Amniotic epithelial cell (primary cell): ENCODE measurements at regions not wholly inside any gene's neighbourhood (a gene's known extent, or its start where the extent isn't known, plus 50 kb on each side); places are given as distances from the start of the nearest gene placed in this dataset.

Experiments used
- DNase-seq: peaks from one replicate; pipeline ENCODE4 v3.0.0-alpha.2; 2010; ENCODE audit warnings: low read depth

DNA sequence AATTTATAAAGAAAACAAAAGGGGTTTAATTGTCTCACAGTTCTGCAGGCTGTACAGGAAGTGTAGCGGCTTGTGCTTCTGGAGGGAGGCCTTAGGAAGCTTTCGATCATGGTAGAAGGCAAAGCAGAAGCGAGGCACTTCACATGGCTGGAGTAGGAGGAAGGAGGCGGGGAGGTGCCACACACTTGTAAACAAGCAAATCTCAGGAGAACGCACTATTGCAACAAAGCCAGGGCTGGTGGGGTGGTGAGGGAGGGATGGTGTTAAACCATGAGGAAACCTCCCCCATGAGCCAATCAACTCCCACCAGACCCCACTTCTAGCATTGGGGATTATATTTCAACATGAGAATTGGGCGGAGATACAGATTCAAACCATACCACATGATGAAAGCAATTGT is 1116.3 kb downstream of the FAT4 start:
- no peak for DNase-seq

DNA sequence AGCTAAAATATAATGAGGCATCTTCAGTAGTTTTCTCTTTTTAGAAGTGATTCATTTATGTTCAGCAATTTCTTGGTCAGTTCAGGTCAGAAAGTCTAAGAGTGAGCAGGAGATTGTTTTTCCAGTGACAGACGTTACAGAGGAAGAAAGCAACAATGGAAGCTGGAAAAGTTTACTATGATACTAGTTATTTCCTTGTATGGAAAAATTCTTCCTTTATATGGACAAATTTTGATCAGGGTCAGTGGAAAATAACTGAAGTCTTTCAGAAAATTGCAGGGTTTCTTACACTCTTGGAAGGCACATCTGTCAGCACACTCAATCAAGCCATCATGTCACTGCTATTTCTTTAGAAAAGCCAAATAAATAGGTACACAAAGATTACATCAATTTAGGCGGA is 1120.7 kb downstream of the FAT4 start:
- DNase-seq = no peak

DNA sequence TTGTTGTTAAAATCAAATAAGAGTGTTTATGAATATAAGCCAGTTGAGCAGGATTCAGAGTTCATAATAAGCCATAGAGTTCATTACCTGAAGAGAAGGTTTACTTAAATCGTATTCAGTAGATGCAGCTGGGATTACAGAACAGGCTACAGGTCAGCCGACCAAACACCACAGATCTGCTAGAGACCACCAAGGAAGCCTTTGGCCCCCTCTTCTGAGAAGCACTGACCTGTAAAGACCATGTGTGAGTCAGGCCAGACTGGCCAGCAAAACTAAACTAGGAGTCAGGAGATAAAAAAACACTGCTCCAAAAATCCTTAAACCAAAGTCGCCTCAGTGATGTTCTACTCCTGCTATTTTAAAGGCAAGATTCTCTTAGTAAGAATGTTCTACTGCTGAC is 1125.5 kb downstream of the FAT4 start:
- DNase-seq = no peak

DNA sequence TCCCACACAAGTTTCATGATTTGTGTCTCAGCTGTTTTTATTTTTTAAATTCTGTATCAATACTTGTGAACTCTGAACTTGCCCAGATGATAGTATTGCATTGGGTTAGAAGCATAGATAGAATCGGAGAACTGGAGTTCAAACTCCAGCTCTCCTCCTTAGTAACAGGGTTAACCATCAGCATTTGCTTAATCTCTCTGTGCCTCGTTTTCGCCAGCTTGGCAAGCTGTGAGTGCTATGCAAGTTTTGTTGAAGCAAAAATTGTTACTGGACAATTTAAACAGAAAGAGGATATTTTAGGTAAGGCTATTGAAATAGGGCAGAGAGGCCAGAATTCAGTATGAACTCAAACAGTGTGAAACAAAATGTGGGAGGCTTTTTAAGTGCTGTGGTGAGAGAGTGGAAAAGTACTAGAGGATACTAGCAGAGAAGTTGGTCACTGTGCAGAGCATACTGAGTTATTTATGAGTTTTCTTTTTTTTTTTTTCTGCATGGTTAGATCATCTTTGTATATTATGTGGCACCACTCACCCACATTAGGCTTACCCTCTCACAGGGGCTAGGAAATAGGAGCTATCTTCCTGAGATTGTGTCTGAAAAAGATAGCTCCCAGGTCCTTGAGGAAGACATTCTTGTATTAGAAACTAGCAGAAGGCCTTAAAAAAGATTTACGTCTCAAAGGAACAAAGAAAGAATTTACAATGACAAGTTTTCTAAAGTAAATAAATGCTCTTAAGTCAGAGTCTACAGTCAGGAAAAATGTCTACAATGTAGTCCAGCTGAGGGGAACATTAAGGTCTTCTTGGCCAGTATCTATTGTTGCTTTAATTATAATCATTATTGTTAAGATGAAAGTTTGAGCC is 1126.6 kb downstream of the FAT4 start:
- peak; percentile 10 for DNase-seq

DNA sequence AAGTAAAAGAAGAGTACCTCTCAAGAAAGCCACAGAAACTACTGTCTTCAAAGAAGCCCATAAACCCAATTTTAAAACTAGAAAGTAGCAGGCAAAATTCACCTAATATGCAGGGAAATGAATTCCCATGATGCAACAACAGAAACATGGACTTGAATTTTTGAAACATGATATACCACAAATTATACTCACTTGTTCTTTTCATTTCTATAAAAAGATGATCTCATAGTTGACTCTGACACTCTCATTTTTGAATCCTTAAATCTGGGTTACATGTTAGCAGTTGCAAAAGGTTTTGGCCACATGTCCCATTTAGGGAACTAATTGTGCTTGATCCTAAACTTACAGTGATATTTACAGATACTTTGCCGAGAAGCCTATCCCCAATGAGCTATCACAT is 1130.8 kb downstream of the FAT4 start:
- no peak for DNase-seq

DNA sequence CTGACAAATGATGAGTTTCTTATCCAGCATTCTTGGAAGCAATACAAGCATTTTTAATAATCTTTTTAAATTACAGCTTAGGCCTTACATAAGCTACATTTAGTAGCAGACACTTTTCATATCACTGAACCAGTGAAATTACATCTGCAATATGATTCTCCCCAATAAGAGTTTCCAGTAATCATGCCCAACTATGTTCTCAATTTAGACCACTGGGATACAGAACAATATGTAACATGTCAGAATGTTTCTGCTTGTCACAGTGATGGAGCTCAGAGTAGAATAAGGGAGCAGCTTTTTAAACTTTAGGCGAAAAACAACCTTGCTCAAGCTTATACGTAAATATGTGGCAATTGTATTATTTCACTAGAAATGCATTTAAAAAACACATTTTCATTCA is 1132.2 kb downstream of the FAT4 start:
- DNase-seq = no peak

DNA sequence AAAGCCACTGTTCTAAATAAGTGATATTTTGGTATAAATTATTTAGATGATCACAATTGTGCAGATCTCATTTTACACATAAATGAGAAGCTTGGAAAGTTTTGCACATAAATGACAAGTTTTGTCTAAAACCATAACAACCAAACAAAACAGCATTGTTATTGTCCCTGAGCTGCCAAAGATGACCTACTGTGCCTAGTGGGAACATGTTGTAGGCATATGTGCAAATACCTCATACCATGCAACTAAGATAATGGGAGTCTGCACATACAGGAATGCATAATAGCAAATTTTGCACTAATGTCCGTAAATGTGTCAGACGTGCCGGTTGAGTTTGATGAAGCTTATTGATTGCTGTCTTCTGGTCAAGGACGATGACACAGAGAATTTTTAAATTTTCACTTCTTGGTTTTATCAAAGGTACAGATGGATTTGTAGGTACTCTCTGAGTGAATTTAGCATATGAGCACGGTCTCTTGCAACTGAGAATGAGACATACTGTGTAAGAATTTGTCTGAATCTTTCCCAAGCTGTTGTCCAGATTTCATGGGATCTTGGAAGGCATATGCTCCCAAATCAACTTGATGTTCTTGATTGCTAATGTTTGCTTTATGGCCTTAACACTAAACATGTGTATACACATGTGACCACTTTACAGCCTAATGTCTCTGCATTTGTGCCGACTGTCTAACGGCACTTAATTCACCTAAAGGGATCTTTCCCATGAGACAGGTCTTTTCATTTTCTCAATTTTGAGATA is 1133.5 kb downstream of the FAT4 start:
- no peak for DNase-seq

DNA sequence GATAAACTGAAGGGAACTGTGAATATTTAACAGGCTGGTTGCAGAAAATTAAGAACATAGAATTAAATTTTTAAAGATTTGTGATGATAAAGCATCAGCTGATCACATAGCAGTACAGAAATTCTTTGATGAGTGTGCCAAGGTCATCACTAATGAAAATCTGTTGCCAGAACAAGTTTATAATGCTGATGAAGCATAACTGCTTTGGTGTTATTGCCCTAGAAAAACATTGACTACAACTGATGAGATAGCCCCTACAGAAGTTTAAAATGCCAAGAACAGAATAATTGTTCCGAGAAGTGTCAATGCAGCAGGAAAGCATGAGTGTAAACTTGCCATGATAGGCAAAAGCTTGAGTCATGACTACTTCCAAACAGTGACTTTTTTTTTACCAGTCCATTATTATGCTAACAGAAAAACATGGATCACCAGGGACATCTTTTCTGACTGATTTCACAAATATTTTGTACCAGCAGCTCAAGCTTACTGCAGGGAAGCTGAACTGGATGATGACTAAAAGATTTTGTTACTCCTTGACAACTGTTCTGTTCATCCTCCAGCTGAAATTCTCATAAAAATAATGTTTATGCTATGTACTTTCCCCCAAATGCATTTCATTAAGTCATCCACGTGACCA is 1136.6 kb downstream of the FAT4 start:
- no peak for DNase-seq

DNA sequence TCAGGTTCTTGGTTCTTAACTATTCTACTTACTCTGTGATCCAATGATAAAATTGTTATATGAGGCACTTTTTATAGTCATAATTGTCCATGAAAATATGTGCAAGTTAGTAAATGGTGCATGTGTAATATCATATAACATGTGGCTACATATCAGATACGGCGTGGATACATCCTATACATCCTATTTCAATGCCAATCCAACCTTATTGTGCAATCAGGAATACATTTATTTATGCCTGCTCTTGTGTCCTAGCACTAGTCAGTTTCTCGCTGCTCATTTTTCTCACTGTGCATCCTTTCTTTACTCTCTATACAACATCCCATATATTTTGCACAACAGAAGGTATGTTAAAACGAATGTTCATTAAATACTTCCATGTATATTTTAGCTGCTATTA is 1141.1 kb downstream of the FAT4 start:
- DNase-seq = no peak

DNA sequence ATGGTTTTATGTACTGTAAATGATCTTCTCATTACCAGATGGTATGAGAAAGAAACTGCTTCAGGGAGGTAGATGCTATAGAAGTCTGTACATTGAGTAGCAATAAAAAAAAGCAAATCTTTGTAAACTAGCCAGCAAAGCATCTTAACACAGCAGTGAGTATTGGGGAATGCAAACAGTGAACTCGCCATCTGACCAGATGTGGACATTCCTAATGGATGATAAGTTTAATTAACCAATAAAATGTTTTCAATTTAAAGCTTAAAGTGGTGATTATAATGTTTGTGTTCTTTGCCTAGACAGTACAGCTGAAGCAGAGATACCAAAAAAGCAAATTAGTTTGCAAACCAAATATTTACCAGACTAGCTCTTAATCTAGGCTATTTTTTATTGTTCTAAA is 1144.2 kb downstream of the FAT4 start:
- DNase-seq = no peak

DNA sequence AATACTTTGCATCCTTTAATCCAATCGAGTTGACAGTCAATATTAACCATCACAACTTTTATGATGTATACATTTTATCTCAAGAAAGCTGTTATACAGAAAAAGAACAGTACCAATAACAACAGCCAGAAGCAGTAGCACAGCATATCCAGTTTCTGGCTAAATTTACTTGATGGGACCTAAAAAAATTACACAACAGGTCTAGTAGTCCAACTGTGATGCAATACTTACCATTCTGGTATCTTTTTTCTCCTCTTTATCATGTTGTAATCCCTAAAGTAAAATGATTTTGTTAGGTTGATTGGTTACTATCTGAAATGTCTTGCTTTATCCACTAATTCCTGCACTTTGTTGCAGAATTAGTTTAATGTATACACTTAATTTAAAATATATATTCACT is 1150.6 kb downstream of the FAT4 start:
- DNase-seq = peak; percentile 48

DNA sequence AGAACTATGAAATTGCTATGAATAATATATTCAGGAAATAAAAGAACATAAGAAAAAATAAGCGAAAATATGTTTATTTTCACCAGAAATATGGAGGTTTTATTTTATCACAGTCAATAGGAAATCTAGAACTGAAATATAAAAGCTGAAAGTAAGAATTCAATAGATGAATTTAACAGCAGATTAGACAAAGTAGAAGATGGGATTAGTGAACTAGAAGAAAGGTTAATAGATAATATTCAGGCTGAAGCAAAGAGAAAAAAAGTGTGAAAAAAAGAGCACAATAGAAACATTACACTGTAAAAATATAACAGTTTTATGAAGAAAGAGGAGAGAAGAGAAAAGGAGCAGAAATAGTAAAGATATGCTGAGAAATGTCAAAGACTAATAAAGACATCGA is 1152.1 kb downstream of the FAT4 start:
- DNase-seq = no peak

DNA sequence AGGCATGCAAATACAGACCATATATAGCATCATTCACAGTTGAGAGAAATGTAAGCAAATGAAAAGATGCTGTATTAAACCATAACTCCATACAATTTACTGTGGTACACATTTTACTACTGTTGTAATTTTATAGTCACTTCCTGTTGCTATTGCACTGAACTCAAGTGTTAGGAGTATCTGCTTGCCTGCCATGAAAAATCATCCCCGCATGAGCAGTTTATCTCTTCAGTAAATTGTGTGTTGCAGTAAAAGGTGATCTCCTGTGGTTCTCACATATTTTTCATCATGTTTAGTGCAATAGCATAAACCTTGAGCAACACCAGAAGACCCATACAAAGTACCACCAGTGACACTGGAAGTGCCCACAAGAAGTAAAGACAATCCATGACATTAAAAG is 1153.4 kb downstream of the FAT4 start:
- DNase-seq = no peak

DNA sequence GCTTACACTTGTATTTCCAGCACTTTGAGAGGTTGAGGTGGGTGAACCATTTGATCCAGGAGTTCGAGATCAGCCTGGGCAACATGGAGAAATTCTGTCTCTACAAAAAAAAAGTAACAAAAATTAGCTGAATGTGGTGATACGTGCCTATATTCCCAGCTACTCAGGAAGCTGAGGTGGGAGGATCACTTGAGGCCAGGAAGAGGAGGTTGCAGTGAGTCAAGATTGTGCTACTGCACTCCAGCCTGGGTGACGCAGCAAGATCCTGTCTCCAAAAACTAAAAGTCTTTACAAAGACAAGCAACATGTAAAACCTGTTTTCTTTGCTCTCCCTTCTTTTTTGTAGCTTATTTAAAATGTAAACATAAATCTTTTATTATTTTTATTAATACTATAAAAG is 1156.1 kb downstream of the FAT4 start:
- DNase-seq = peak; percentile 46

DNA sequence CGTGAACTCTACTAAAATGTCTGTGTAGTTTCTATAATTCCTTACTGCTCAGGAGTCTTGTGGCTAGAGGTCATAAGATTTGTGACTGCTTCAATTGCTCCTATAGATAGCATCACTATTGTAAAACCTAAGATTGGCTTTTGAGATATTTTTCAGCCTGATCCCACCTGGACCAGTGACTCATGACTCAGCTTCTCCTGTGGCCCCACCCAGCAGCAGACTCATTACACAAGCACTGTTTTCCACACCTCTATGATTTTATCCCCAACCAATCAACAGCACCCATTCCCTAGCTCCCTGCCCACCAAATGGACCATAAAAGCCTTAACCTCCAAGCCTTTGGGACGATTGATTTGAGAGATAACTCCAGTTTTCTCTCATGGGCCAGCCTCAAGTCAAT is 1157.0 kb upstream of the INTU start:
- no peak for DNase-seq

DNA sequence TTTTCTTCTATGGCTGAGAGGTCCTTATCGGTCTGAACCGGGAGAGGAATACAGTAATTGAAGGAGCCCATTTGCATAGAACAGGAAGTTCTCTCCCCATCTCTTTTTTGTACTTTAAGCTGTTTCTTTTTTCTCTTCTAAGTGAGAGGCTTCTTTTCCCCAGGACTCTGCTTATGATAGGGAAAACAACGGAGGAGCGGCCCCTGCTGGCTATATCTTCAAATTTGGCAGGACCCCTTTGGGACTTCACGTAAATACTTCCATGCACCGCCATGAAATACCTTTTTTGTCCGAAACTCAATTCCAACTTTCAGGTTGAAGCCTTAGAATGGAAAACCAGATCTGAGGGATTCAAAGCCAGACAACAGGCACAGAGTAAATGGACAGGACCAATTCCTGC is 1153.0 kb upstream of the INTU start:
- DNase-seq = no peak

DNA sequence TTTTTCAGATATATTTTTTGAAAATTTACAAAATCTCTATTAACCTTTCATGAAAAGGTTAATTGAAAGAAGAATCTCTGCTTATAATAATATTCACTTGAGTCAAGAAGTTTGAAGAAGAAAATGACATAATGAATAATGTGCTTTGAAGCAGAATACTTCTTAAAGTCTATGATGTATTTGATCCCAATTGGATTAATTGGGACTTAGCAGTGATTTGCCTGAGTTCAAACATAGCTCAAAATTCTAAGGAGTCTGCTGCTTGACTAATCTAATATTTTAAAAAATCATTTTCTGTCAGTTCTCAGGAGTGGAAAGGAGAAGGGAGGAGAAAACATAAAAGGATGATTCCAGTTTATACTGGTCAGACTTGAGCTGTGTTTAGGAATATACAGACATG is 1150.4 kb upstream of the INTU start:
- DNase-seq = no peak

DNA sequence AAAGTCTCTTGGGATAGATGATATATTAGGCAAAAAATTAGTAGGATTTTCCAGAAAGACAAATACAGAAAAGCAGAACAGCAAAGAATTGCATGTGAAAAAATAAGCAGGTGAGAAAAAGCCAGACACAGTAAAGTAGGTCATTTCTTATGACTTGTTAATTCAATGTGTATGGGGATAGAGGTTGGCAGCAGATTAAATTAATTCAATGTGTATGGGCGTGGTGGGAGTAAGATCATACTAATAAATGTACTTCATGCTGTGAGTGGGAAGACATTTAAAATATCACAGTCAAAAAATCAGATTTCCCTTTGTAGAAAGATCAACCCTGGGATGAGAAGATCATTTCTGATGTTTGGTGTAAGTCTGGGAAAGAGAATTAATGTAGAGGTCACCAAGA is 1146.4 kb upstream of the INTU start:
- no peak for DNase-seq

DNA sequence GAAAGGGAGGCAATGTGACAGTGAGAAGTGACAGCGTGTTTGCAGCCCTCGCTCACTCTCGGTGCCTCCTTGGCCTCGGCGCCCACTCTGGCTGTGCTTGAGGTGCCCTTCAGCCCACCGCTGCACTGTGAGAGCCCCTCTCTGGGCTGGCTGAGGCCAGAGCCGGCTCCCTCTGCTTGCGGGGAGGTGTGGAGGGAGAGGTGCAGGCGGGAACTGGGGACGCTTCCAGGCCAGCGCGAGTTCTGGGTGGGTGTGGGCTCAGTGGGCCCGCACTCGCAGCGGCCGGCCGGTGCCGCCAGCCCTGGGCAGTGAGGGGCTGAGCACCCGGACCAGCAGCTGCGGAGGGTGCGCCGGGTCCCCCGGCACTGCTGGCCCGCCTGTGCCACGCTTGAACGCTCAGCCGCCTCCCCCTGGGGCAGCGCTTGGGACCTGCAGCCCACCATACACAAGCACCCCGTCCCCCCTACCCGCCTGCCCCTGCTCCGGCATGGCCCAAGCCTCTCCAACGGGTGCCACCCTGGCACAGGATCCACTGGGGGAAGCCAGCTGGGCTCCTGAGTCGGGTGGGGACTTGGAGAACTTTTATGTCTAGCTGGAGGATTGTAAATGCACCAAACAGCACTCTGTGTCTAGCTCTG is 1142.8 kb upstream of the INTU start:
- DNase-seq = no peak

DNA sequence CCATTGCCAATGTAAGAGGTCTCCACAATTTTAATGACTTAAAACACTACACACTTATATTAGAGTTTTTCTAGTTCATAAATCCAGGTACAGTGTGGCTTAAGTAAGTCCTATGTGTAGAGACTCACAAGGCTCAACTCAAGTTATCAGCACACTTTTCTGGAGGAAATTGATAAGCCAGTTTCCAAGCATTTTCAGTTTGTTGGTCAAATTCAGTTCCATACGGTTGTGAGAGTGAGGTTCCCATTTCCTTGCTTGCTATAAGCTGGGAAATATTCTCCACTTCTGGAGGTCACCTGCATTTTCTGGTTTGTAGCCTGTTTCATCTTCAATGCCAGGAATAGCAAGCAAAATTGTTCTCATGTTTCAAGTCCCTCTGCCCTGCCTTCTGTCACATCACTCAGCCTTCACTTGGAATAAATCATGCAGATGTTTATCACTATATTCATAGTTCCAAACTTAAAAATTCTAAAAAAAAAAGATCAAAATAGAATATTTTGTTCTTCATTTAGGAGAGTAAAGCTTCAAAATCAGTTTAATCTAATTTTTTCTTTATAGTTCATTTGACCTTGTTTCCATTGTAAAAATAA is 1137.5 kb upstream of the INTU start:
- no peak for DNase-seq

DNA sequence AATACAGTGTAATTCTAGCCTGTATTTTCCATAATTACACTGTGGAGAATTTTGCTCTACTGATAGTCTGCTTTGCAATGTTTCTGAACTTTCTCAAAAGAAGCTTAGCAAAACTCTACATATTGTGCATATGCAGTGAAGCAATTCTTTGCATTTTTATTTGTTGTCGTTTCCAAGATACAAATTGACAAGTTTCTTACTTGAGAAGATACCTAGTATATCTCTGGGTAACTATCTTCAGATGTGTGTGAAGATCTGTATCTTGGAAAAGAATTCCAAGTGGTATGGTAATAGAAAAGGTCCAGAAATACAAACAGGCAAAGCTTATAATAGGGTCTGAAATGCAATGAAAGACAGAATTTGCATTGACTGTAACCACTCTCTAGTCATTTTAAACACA is 1119.8 kb upstream of the INTU start:
- DNase-seq = no peak

DNA sequence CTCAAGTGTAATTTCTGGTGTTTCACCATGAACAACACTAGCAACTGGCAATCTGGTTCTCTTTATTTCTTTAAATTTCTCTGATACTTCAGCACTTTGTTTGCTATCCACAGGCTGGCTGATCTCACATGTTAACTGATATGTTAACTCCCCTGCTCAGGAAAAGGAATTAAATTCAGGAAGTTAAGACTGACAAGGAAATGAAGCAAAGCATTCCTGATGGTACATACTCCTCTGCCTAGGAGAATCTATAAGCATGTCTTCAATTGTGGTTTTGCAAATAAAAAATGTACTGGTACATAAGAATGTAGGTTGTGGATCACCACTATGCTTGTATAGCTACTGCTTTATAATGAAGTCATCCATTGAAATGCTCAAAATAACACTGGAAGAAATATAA is 1119.2 kb upstream of the INTU start:
- DNase-seq = no peak
